Cardiac fibroblast (primary cell): ENCODE measurements at regions not wholly inside any gene's neighbourhood (a gene's known extent, or its start where the extent isn't known, plus 50 kb on each side); places are given as distances from the start of the nearest gene placed in this dataset.

Experiments used
- DNase-seq, 2 donors: peaks; one replicate each; pipeline versions ENCODE4 v3.0.0 to v3.0.0-alpha.2; 2010; ENCODE audit warnings: low read depth in 2 of 2
- H3K4me3 ChIP-seq, 2 donors: replicated peaks in 1 of 2; 1 replicate in 1 of 2; 2 replicates in 1 of 2; pipeline ENCODE4 v1.5.1; 2011; ENCODE audit warnings: low read depth in 2 of 2, low read length in 2 of 2, mild to moderate bottlenecking in 2 of 2, moderate library complexity in 1 of 2
- TF ChIP-seq, protein P1 (sequence below): IDR thresholded peaks from one replicate; pipeline ENCODE4 v1.5.1; 2011; ENCODE audit warnings: low read depth, mild to moderate bottlenecking, low read length, inconsistent platforms

DNA sequence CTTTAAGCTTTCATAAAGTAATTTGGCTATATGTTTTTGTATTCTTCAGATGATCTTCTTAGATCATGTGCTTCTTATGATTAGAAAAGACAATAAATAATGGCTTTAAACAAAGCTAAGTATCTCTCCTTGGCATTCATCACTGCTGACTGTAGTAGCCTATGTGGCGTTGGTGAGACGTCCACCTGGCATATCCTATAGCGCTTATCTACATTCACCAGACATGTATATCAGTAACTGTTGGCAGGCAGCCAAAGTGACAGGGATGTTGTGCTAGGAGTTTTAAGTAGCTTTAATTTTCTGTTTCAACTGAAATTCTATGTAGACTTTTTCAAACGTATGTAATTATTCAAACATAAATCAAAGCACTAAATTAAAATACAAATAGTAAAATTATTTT, 276.4 kb downstream of the IL15 start:
- TF ChIP-seq, protein P1, sequence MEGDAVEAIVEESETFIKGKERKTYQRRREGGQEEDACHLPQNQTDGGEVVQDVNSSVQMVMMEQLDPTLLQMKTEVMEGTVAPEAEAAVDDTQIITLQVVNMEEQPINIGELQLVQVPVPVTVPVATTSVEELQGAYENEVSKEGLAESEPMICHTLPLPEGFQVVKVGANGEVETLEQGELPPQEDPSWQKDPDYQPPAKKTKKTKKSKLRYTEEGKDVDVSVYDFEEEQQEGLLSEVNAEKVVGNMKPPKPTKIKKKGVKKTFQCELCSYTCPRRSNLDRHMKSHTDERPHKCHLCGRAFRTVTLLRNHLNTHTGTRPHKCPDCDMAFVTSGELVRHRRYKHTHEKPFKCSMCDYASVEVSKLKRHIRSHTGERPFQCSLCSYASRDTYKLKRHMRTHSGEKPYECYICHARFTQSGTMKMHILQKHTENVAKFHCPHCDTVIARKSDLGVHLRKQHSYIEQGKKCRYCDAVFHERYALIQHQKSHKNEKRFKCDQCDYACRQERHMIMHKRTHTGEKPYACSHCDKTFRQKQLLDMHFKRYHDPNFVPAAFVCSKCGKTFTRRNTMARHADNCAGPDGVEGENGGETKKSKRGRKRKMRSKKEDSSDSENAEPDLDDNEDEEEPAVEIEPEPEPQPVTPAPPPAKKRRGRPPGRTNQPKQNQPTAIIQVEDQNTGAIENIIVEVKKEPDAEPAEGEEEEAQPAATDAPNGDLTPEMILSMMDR: no peak
- DNase-seq: peak in 1 of 2 donors; percentile 29
- no peak overlapping the region for H3K4me3 ChIP-seq

DNA sequence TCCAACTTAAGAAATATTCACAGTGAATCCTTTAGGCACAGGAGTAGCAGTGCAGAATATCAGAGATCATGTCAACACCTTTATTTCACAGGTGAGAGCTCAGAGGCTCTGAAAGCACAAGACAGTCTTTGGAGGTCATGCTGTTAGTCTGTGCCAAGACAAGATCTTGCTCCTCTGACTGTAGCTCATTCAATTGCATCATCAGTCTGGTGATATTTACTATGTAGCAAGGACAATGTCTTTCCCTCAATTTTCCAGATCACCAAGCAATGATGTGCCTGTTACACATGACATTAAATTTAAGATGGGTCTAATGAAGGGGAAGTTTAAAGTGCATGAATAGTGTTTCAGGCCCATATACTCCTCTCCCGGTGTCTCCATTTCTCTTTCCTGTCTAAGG, 277.5 kb downstream of the IL15 start:
- H3K4me3 ChIP-seq: no peak overlapping the region
- DNase-seq: peak; percentile 11 to 35
- TF ChIP-seq, protein P1: no peak

DNA sequence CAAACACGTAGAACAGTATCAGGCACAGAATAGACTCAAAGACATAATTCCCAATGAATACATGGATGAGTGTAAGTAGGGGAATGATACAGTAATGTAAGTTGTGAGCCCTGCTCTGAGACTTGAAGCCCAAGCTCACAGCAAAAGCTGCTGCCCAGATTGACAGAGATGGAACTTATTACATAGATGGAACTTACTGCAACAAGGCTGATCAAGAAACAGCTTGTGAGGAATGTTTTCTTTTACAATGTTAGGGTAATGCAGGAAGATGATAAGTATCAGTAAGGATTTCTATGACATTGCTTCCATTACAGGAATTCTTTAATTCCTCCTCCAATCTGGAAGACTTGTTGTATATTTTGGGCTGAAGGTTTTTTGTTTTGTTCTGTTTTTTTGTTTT, 278.4 kb downstream of the IL15 start:
- TF ChIP-seq, protein P1: no peak
- DNase-seq: no peak

DNA sequence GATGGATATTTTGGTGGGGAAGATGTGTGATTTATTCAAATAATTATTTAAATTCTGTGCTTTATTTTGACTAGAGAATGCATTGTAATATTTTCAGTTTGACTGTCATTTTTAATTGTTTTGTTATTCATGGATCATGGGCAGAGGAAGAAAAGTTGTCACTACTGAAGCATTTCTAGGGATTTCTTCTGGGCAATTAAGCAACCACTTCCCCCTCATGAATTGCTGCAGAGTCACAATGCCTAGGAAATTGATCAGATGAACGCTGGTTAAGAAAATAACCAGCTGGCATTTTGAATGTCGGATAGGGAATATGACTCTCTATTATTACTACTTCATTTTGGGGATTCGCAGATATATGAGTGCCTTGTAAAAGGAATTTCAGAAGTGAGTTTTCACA, 283.3 kb downstream of the IL15 start:
- H3K4me3 ChIP-seq: no peak overlapping the region
- TF ChIP-seq, protein P1: no peak
- DNase-seq: no peak

More for the DNA sequence above, 278.4 kb downstream of the IL15 start:
- no peak overlapping the region for H3K4me3 ChIP-seq

DNA sequence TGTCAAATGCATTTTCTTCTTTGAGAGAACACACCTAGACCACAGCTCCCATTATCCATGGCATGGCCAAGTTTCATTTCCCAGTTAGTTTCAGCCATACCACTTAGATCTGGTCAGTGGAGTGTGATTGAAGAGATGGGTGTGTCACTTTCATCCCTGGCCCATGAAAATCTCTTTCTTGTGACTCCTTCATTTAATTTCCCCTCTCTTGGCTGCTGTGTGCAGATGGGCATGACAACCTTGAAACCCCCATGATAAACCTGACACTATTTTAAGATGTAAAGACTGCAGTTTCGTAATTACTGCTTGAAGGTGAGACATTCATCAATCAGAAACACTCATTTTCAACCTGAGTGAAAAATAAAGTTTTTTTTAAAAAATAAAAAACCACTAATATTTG, 284.9 kb downstream of the IL15 start:
- TF ChIP-seq, protein P1: no peak
- H3K4me3 ChIP-seq: no peak overlapping the region
- no peak for DNase-seq

DNA sequence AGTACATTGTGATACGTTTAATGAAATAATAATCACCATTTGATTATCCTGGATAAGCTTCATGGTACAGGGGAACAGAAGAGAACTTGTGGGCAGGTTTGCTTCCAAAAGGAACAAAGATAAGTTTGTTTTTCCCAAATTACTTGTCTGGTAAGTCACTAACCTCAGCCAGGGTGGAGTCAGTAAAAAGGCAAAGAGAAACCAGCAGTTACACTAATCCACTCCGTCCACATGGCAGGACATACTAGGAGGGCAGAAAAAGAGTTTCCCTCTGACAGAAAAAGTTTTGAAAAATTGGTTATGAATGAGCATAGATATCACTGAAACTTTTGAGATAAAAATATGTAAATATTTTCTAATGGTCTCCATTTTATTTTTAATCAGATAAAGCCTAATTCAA, 285.9 kb downstream of the IL15 start:
- TF ChIP-seq, protein P1: no peak
- H3K4me3 ChIP-seq: no peak overlapping the region
- no peak for DNase-seq

DNA sequence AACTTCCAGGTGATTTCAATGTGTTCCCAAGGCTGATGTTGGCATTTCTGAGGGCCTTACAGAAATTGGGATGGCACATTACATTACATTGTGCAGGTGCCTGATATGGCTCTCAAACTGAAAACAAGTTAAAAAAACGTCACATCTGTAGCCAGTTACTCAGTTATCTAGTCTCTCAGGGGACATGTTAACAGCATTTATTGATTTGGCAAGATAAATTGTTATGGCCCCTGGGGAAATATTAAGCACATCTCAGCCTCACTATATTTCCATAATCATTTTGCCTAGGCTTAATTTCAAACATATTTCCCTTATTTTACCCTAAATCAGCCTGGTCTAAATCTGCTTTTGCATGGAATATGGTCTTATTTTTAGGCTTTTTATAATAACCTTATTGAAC, 290.0 kb downstream of the IL15 start:
- DNase-seq: no peak
- TF ChIP-seq, protein P1: no peak

More for the DNA sequence above, 290.0 kb downstream of the IL15 start:
- H3K4me3 ChIP-seq: no peak overlapping the region
